Astrocyte (in vitro differentiated cells and primary cell): ENCODE measurements at regions not wholly inside any gene's neighbourhood (a gene's known extent, or its start where the extent isn't known, plus 50 kb on each side); places are given as distances from the start of the nearest gene placed in this dataset.
"Not testable (repeated sequence)": the region's sequence is repeated elsewhere in the genome, so short reads cannot be mapped to it uniquely, and the experiment has no call there.

ENCODE experiments used
- DNase-seq: peaks from one replicate; pipeline ENCODE4 v3.0.0-alpha.2; 2010; ENCODE audit warnings: low read depth
- FAIRE-seq: peaks from 2 replicates; lab custom pipeline; 2011; peaks lifted over from hg19 to GRCh38; lab: Jason Lieb, UNC
- H2AFZ ChIP-seq: 2 replicates; pipeline ENCODE4 v1.6.0; 2012; ENCODE audit warnings: low read depth, low read length, inconsistent platforms
- H3K27ac ChIP-seq: 2 replicates; pipeline ENCODE4 v1.5.1; 2011; ENCODE audit warnings: low read depth, low read length, inconsistent platforms
- H3K27me3 ChIP-seq: 2 replicates; pipeline ENCODE4 v1.6.0; 2011; ENCODE audit warnings: low read length, inconsistent platforms; ENCODE audit not compliant: insufficient read depth
- H3K36me3 ChIP-seq: 2 replicates; pipeline ENCODE4 v1.5.1; 2011; ENCODE audit warnings: low read length, inconsistent platforms; ENCODE audit not compliant: insufficient read depth
- H3K4me1 ChIP-seq: 2 replicates; pipeline ENCODE4 v1.5.1; 2011; ENCODE audit warnings: low read length, inconsistent platforms; ENCODE audit not compliant: insufficient read depth
- H3K4me2 ChIP-seq: 2 replicates; pipeline ENCODE4 v1.6.0; 2012; ENCODE audit warnings: low read length, inconsistent platforms
- H3K4me3 ChIP-seq: 2 replicates; pipeline ENCODE4 v1.5.1; 2011; ENCODE audit warnings: low read depth, mild to moderate bottlenecking, low read length, inconsistent platforms; ENCODE audit not compliant: insufficient read depth
- H3K79me2 ChIP-seq: 2 replicates; pipeline ENCODE4 v1.6.0; 2012; ENCODE audit warnings: mild to moderate bottlenecking, low read length, inconsistent platforms; ENCODE audit not compliant: insufficient read depth
- H3K9ac ChIP-seq: 2 replicates; pipeline ENCODE4 v1.6.0; 2012; ENCODE audit warnings: mild to moderate bottlenecking, low read length, inconsistent platforms
- H3K9me3 ChIP-seq: 2 replicates; pipeline ENCODE4 v1.5.1; 2012; ENCODE audit warnings: low read depth, mild to moderate bottlenecking, low read length, inconsistent platforms; ENCODE audit not compliant: insufficient read depth
- H4K20me1 ChIP-seq: 2 replicates; pipeline ENCODE4 v1.6.0; 2012; ENCODE audit warnings: low read length, inconsistent platforms; ENCODE audit not compliant: insufficient read depth
- H3K27ac Mint-ChIP-seq: one replicate; pipeline ENCODE4 v1.8.0; 2021; ENCODE audit warnings: mild to moderate bottlenecking, mixed read lengths; ENCODE audit not compliant: unreplicated experiment
- H3K27me3 Mint-ChIP-seq: one replicate; pipeline ENCODE4 v1.8.0; 2021; ENCODE audit warnings: low read depth, mixed read lengths; ENCODE audit not compliant: unreplicated experiment
- H3K36me3 Mint-ChIP-seq: one replicate; pipeline ENCODE4 v1.8.0; 2021; ENCODE audit warnings: low read depth, mixed read lengths; ENCODE audit not compliant: unreplicated experiment
- H3K4me1 Mint-ChIP-seq: one replicate; pipeline ENCODE4 v1.8.0; 2021; ENCODE audit warnings: low read depth, mixed read lengths; ENCODE audit not compliant: unreplicated experiment
- H3K4me3 Mint-ChIP-seq: one replicate; pipeline ENCODE4 v1.8.0; 2021; ENCODE audit warnings: mild to moderate bottlenecking, moderate library complexity, mixed read lengths; ENCODE audit not compliant: unreplicated experiment
- H3K9me3 Mint-ChIP-seq: one replicate; pipeline ENCODE4 v1.8.0; 2021; ENCODE audit warnings: mild to moderate bottlenecking, mixed read lengths; ENCODE audit not compliant: unreplicated experiment
- CTCF ChIP-seq: IDR thresholded peaks from 2 replicates; pipeline ENCODE4 v1.5.1; 2011; ENCODE audit warnings: low read depth, mild to moderate bottlenecking, inconsistent platforms, low read length, moderate library complexity; ENCODE audit not compliant: insufficient read depth
- EZH2 ChIP-seq: IDR thresholded peaks from 2 replicates; pipeline ENCODE4 v1.6.1; 2012; ENCODE audit warnings: mild to moderate bottlenecking, low read length, inconsistent platforms; ENCODE audit not compliant: insufficient read depth

DNA sequence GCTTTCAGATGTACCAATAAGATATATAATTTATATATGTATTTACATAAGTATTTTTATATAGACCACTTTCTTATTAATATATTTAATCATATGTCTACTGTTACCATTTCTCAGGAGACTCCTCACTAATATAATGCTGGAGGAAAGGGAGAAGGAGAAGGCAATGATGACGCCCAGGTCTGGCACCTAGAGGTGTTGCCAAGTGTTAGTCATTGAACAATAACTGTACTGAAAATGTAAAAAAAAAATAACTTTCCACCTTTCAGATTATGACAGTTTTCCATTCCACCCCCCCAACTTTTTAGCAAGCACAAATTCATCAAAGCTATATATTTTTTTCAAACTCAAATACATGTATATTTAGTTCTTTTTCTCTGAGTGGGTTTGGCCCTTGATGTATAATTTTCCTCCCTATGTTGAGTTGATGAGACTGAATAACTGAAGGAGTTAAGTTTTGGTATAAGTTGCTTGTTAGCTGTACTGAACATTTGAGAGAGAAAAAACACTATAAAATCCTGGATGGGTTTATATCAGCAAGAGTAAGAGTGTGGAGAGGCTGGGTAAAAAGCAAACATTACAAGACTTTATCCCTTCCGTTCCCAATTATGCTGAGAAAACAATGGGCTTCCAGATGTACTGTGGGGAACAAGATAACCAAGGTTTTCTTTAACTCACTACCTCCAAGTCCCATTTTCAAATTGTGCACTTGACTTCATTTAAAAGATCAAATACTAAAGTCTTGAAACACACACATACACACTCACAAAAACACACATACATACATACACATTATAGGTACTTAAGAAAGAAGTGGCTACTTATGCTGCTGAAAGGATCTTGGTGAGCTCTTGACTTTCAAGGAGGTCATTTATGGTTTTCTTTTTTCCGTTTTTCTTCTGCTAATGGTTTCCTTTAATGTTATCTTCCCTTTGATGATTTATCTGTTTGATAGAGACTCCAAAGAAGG is 142.8 kb upstream of the IFNE start:
- TF ChIP-seq EZH2: no peak
- no peak for TF ChIP-seq CTCF
- Histone ChIP-seq H3K27ac (no peak overlapping the region), H3K36me3 (no peaks in the 10 kb centered on the region), H2AFZ (no peak overlapping the region), H3K9me3 (no peaks in the 10 kb centered on the region), H3K9ac (no peak overlapping the region), H3K4me3 (no peak overlapping the region), H3K4me2 (no peak overlapping the region), H3K4me1 (no peaks in the 10 kb centered on the region), H3K27me3 (no peaks in the 10 kb centered on the region), H4K20me1 (no peaks in the 10 kb centered on the region), H3K79me2 (no peaks in the 10 kb centered on the region)
- Mint-ChIP-seq H3K9me3 (peaks cover 9% of the 10 kb centered on the region), H3K36me3 (peaks cover 1% of the 10 kb centered on the region), H3K4me3 (no peak overlapping the region), H3K4me1 (no peaks in the 10 kb centered on the region), H3K27ac (no peak overlapping the region), H3K27me3 (no peaks in the 10 kb centered on the region)
- FAIRE-seq (peak; percentile 13), DNase-seq (no peak)

DNA sequence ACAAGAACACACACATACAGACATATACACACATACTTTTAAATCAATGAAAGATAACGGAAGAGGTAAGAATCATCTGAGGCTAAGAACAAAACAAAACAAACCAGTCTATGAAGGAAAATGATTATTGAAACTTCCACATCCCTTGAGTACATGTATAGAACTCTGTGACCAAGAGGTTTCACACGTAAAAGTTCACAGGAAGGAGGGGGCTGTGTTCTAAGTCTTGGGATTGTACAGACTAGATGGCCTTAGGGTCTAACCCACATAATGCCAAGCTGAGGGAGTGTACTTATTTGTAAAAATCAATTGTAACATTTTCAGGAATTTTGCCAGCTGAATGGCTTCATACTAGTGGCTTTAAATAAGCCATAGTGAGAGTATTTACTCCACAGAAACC is 144.4 kb upstream of the IFNE start:
- H3K36me3 Mint-ChIP-seq: peaks cover under 1% of the 10 kb centered on the region
- no peak for FAIRE-seq
- no peak overlapping the region for H3K4me3 ChIP-seq
- no peaks in the 10 kb centered on the region for H3K4me1 Mint-ChIP-seq
- H3K9me3 Mint-ChIP-seq: peaks cover 9% of the 10 kb centered on the region
- no peaks in the 10 kb centered on the region for H3K9me3 ChIP-seq
- H3K4me1 ChIP-seq: no peaks in the 10 kb centered on the region
- no peak for DNase-seq
- no peak overlapping the region for H3K9ac ChIP-seq
- TF ChIP-seq CTCF (no peak), EZH2 (no peak)
- no peak overlapping the region for H3K27ac Mint-ChIP-seq
- H3K79me2 ChIP-seq: no peaks in the 10 kb centered on the region
- no peaks in the 10 kb centered on the region for H4K20me1 ChIP-seq
- no peaks in the 10 kb centered on the region for H3K27me3 ChIP-seq
- no peak overlapping the region for H2AFZ ChIP-seq
- H3K4me2 ChIP-seq: no peak overlapping the region
- no peak overlapping the region for H3K27ac ChIP-seq
- no peak overlapping the region for H3K4me3 Mint-ChIP-seq
- H3K27me3 Mint-ChIP-seq: no peaks in the 10 kb centered on the region
- no peaks in the 10 kb centered on the region for H3K36me3 ChIP-seq

DNA sequence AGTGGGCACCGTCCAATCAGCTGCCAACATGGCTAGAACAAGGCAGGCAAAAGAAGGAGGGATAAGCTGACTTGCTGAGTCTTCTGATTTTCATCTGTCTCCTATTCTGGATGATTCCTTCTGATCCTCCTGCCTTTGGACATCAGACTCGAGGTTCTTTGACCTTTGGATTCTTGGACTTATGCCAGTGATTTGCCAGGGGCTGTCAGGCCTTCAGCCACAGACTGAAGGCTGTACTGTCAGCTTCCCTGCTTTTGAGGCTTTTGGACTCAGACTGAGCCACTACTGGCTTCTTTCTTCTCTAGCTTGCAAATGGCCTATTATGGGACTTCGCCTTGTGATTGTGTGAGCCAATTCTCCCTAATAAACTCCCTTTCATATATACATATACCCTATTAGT is 146.8 kb upstream of the IFNE start:
- H3K4me2 ChIP-seq, H3K4me3 ChIP-seq, DNase-seq, H2AFZ ChIP-seq, H4K20me1 ChIP-seq, H3K27ac ChIP-seq, H3K9ac ChIP-seq, H3K4me1 ChIP-seq, H3K9me3 ChIP-seq, H3K36me3 ChIP-seq, H3K4me1 Mint-ChIP-seq, H3K27ac Mint-ChIP-seq, FAIRE-seq, H3K27me3 Mint-ChIP-seq, H3K4me3 Mint-ChIP-seq, H3K27me3 ChIP-seq, H3K79me2 ChIP-seq, H3K9me3 Mint-ChIP-seq, H3K36me3 Mint-ChIP-seq: not testable (repeated sequence)
